ENCODE measurements at regions not wholly inside any gene's neighbourhood (a gene's known extent, or its start where the extent isn't known, plus 50 kb on each side); places are given as distances from the start of the nearest gene placed in this dataset.
"Not testable (repeated sequence)": the region's sequence is repeated elsewhere in the genome, so short reads cannot be mapped to it uniquely, and the experiment has no call there.

- H3K79me2 ChIP-seq (ENCODE audit: control insufficient read depth, insufficient read depth, low read length): no peaks in the 10 kb centered on the region
- no peaks in the 10 kb centered on the region for H3K27me3 ChIP-seq (ENCODE audit: control insufficient read depth, extremely low read depth, insufficient read depth, low read length)
- H3K9ac ChIP-seq (ENCODE audit: control insufficient read depth, extremely low read depth, insufficient read depth, low read length): no peak overlapping the region
- no peaks in the 10 kb centered on the region for H4K20me1 ChIP-seq (ENCODE audit: control insufficient read depth, extremely low read depth, insufficient read depth, low read length)
- no peak overlapping the region for H3K27ac ChIP-seq (ENCODE audit: control insufficient read depth, insufficient read depth, low read length)
- no peaks in the 10 kb centered on the region for H3K4me1 ChIP-seq (ENCODE audit: control insufficient read depth, extremely low read depth, insufficient read depth, low read length)
- no peaks in the 10 kb centered on the region for H3K9me3 ChIP-seq (ENCODE audit: control insufficient read depth, low read depth, low read length)
- no peak for FAIRE-seq
- H3K36me3 ChIP-seq (ENCODE audit: control insufficient read depth in 2 of 2, extremely low read depth in 1 of 2, insufficient read depth in 2 of 2, low read length in 2 of 2): no peaks in the 10 kb centered on the region
- H3K9me1 ChIP-seq (ENCODE audit: control insufficient read depth, extremely low read depth, insufficient read depth, low read length): no peaks in the 10 kb centered on the region
- no peak for TF ChIP-seq EZH2 (IDR thresholded peaks at IDR 0.05; ENCODE audit: low read length)
- no peak for TF ChIP-seq CTCF (optimal IDR thresholded peaks at IDR 0.05 in 1 of 3, IDR thresholded peaks at IDR 0.05 in 1 of 3, conservative IDR thresholded peaks at IDR 0.05 in 1 of 3; ENCODE audit: extremely low read depth in 1 of 3, insufficient read depth in 2 of 3, low read length in 3 of 3)
- H2AFZ ChIP-seq (ENCODE audit: control insufficient read depth, low read length): no peak overlapping the region
- dilution Hi-C loops (cut with MboI; ENCODE audit: extremely low pct_ligation_motif_present, low sequenced_read_pairs): no loop called here
- H3K4me3 ChIP-seq (ENCODE audit: control insufficient read depth in 2 of 3, extremely low read depth in 1 of 3, insufficient read depth in 2 of 3, low read depth in 1 of 3, low read length in 3 of 3): no peak overlapping the region
- no peak for DNase-seq (ENCODE audit: low read depth, low spot score)
- no peak overlapping the region for H3K4me2 ChIP-seq (ENCODE audit: control insufficient read depth, extremely low read depth, insufficient read depth, low read depth, low read length)
Measured at GRCh38 chr4:92021203-92021602, 282.6 kb upstream of the GRID2 start.

DNA sequence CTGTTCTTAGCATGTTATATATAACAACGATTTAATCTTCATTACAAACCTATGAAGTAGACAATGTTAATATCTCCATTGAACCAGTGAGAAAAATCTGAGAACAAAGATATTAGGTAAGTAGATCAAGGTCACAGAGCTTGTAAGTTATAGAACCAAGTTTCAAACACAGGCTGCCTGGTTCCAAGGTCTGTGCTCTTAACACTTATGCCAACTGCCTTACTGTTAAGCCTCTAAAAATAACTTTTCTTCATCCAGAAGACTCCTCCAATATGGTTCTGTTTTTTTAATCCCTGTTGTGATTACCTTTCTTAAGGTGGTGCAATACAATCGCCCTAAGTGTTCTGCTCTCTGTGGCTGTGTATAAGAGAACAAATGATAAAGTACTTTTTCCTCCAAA lies 282.0 kb upstream of the GRID2 start:
- Histone ChIP-seq H3K4me1 (ENCODE audit: control insufficient read depth, extremely low read depth, insufficient read depth, low read length) (no peaks in the 10 kb centered on the region), H3K9me1 (ENCODE audit: control insufficient read depth, extremely low read depth, insufficient read depth, low read length) (no peaks in the 10 kb centered on the region), H3K9ac (ENCODE audit: control insufficient read depth, extremely low read depth, insufficient read depth, low read length) (no peak overlapping the region), H3K9me3 (ENCODE audit: control insufficient read depth, low read depth, low read length) (no peaks in the 10 kb centered on the region), H3K4me3 (ENCODE audit: control insufficient read depth in 2 of 3, extremely low read depth in 1 of 3, insufficient read depth in 2 of 3, low read depth in 1 of 3, low read length in 3 of 3) (no peak overlapping the region), H3K79me2 (ENCODE audit: control insufficient read depth, insufficient read depth, low read length) (no peaks in the 10 kb centered on the region), H3K36me3 (ENCODE audit: control insufficient read depth in 2 of 2, extremely low read depth in 1 of 2, insufficient read depth in 2 of 2, low read length in 2 of 2) (no peaks in the 10 kb centered on the region), H3K4me2 (ENCODE audit: control insufficient read depth, extremely low read depth, insufficient read depth, low read depth, low read length) (no peak overlapping the region), H3K27me3 (ENCODE audit: control insufficient read depth, extremely low read depth, insufficient read depth, low read length) (no peaks in the 10 kb centered on the region), H3K27ac (ENCODE audit: control insufficient read depth, insufficient read depth, low read length) (no peak overlapping the region), H2AFZ (ENCODE audit: control insufficient read depth, low read length) (no peak overlapping the region), H4K20me1 (ENCODE audit: control insufficient read depth, extremely low read depth, insufficient read depth, low read length) (no peaks in the 10 kb centered on the region)
- TF ChIP-seq EZH2 (IDR thresholded peaks at IDR 0.05; ENCODE audit: low read length): no peak
- no peak for TF ChIP-seq CTCF (optimal IDR thresholded peaks at IDR 0.05 in 1 of 3, IDR thresholded peaks at IDR 0.05 in 1 of 3, conservative IDR thresholded peaks at IDR 0.05 in 1 of 3; ENCODE audit: extremely low read depth in 1 of 3, insufficient read depth in 2 of 3, low read length in 3 of 3)
- dilution Hi-C loops (cut with MboI; ENCODE audit: extremely low pct_ligation_motif_present, low sequenced_read_pairs): no loop called here
- DNase-seq (ENCODE audit: low read depth, low spot score) (no peak), FAIRE-seq (no peak)

DNA sequence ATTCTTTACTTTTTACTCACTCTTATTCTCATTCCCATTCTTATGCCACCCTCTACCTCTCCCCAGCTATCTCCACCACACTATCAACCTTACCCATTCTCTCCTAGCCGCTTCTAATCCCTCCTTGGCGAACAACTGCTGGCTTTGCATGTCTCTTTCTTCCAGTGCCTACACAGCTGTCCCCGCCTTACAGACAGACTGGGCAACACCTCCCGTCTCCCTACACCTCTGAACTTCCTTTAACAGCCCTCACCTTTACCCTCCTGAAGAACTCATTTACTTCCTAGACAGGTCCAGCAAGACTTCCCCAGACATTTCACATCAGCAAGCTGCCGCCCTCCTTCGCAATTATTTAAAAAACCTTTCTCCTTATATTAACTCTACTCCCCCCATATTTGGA lies 274.9 kb upstream of the GRID2 start:
- H3K9me1 ChIP-seq (ENCODE audit: control insufficient read depth, extremely low read depth, insufficient read depth, low read length); H3K4me3 ChIP-seq (ENCODE audit: control insufficient read depth in 2 of 3, extremely low read depth in 1 of 3, insufficient read depth in 2 of 3, low read depth in 1 of 3, low read length in 3 of 3); H3K27ac ChIP-seq (ENCODE audit: control insufficient read depth, insufficient read depth, low read length); H3K27me3 ChIP-seq (ENCODE audit: control insufficient read depth, extremely low read depth, insufficient read depth, low read length); H3K9me3 ChIP-seq (ENCODE audit: control insufficient read depth, low read depth, low read length); DNase-seq (ENCODE audit: low read depth, low spot score); H3K79me2 ChIP-seq (ENCODE audit: control insufficient read depth, insufficient read depth, low read length); H3K9ac ChIP-seq (ENCODE audit: control insufficient read depth, extremely low read depth, insufficient read depth, low read length); H4K20me1 ChIP-seq (ENCODE audit: control insufficient read depth, extremely low read depth, insufficient read depth, low read length); H3K4me1 ChIP-seq (ENCODE audit: control insufficient read depth, extremely low read depth, insufficient read depth, low read length); FAIRE-seq; H3K36me3 ChIP-seq (ENCODE audit: control insufficient read depth in 2 of 2, extremely low read depth in 1 of 2, insufficient read depth in 2 of 2, low read length in 2 of 2); dilution Hi-C loops (cut with MboI; ENCODE audit: extremely low pct_ligation_motif_present, low sequenced_read_pairs); H2AFZ ChIP-seq (ENCODE audit: control insufficient read depth, low read length); H3K4me2 ChIP-seq (ENCODE audit: control insufficient read depth, extremely low read depth, insufficient read depth, low read depth, low read length): not testable (repeated sequence)
